Activated CD8-positive, alpha-beta memory T cell treated with anti-CD3 and anti-CD28 coated beads, Interleukin-2, amount 50 U/mL, for 1 hour (primary cell): ENCODE measurements at regions not wholly inside any gene's neighbourhood (a gene's known extent, or its start where the extent isn't known, plus 50 kb on each side); places are given as distances from the start of the nearest gene placed in this dataset.

Experiments
- DNase-seq: peaks from one replicate; pipeline ENCODE4 v3.0.0-alpha.2; 2020; ENCODE audit errors: extremely low read depth

- no peak for DNase-seq
Observed at GRCh38 chr9:36764364-36765076, 191.8 kb downstream of the MELK start.

DNA sequence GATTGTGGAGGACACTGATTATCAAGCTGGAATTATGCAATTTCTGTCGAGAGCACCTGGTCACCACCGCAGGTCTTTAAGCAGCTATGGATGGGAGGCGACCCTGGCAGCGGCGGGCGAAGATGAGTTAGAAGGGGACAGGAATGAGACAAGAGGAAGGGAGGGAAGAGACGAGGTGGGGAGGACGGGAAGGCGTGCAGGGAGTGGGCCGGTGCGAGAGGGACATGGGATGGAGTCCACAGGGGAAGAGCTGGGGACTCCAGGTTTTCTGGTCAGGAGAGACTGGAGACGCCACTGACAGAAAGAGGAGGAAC is 192.3 kb downstream of the MELK start:
- no peak for DNase-seq

GRCh38 chr9:36765468-36766341 is 193.0 kb downstream of the MELK start:
- DNase-seq: peak; percentile 63

DNA sequence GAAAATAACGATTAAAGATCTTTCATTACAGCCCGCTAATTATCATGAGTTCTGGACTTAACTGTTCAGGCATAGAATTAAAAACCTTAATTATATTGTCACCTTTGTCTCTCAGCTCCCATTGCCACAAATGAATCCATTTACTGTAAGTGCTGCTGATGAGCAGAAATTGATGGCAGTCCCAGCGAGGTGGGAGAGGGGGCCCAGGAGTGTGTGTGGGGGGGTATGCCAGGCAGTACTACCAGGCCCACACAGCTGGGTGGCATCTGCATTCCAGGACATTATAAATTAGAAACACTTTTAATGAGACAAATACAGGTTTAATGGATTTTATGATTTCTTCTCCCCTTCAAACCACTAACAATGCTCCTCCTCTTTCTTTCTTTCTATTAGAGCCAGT is 196.0 kb downstream of the MELK start:
- no peak for DNase-seq

- no peak for DNase-seq
Observed at GRCh38 chr9:36770025-36770424, 197.3 kb downstream of the MELK start.

- no peak for DNase-seq
Observed at GRCh38 chr9:36772449-36773403, 200.0 kb downstream of the MELK start.

GRCh38 chr9:36778682-36779081 is 206.0 kb downstream of the MELK start:
- DNase-seq: no peak

- DNase-seq: no peak
Observed at GRCh38 chr9:36779582-36779981, 206.9 kb downstream of the MELK start.

DNA sequence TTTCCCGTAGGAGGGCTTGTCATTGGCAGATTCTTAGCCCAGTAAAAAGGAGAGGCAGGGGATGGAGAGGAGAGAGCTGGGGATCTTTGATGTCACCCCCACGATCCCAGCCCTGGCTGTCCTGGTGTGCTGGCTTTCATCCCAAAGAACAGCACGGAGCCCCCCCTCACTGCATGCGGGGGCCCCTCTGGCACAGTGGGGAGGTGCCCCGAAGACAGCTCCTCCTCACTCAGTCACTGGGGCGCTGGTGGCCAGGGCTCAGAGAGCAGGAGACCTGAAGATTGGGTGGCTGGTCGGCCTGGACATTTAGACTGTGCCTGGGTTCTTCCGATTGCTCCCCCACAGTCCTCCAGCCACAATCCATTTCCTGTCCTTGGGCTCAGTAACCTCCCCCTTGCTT is 207.5 kb downstream of the MELK start:
- DNase-seq: no peak

GRCh38 chr9:36781533-36781932 is 208.8 kb downstream of the MELK start:
- DNase-seq: no peak
